Motor neuron (in vitro differentiated cells): ENCODE measurements at regions not wholly inside any gene's neighbourhood (a gene's known extent, or its start where the extent isn't known, plus 50 kb on each side); places are given as distances from the start of the nearest gene placed in this dataset.
"Not testable (repeated sequence)": the region's sequence is repeated elsewhere in the genome, so short reads cannot be mapped to it uniquely, and the experiment has no call there.

Experiments used
- ATAC-seq, 8 experiments: fragments of 200-7000 bp; cut with Tn5 transposase; replicated peaks in 6 of 8; 2 replicates each; pipeline ENCODE4 v1.8.0; 2021; ENCODE audit warnings: mild to moderate bottlenecking in 8 of 8, moderate library complexity in 8 of 8
- H3K27ac ChIP-seq, 2 donors: fragments of 250-450 bp; sonication (Bioruptor Pico); 2 replicates each; pipeline ENCODE4 v1.9.0; 2021; ENCODE audit warnings: antibody characterized with exemption in 2 of 2, mild to moderate bottlenecking in 2 of 2, moderate library complexity in 1 of 2
- H3K4me1 ChIP-seq, 2 donors: fragments of 250-450 bp; sonication (Bioruptor Pico); replicated peaks in 1 of 2; 2 replicates each; pipeline ENCODE4 v1.6.1; 2021; ENCODE audit warnings: antibody characterized with exemption in 2 of 2, mild to moderate bottlenecking in 2 of 2, moderate library complexity in 1 of 2
- H3K4me3 ChIP-seq, 5 donors: fragments of 250-450 bp; sonication (Bioruptor Pico); 2 replicates each; pipeline ENCODE4 v1.9.0; 2021; ENCODE audit warnings: antibody characterized with exemption in 5 of 5, mild to moderate bottlenecking in 5 of 5, moderate library complexity in 4 of 5
- WGBS, 10 experiments: fragments of 450-650 bp; shearing (Covaris generic); methylation state at CpG; one replicate each; pipeline ENCODE4 v1.0.0; 2022; 5-methylcytosine and 5-hydroxymethylcytosine counted together
- in situ Hi-C, 9 experiments: fragments of 400-800 bp; cut with MboI; loops; one replicate each; pipeline ENCODE4 v1.15.0; 2021; ENCODE audit warnings: low sequenced_read_pairs in 9 of 9, low pct_unique_long_range_greater_than_20kb in 2 of 9; ENCODE audit not compliant: unreplicated experiment in 9 of 9

DNA sequence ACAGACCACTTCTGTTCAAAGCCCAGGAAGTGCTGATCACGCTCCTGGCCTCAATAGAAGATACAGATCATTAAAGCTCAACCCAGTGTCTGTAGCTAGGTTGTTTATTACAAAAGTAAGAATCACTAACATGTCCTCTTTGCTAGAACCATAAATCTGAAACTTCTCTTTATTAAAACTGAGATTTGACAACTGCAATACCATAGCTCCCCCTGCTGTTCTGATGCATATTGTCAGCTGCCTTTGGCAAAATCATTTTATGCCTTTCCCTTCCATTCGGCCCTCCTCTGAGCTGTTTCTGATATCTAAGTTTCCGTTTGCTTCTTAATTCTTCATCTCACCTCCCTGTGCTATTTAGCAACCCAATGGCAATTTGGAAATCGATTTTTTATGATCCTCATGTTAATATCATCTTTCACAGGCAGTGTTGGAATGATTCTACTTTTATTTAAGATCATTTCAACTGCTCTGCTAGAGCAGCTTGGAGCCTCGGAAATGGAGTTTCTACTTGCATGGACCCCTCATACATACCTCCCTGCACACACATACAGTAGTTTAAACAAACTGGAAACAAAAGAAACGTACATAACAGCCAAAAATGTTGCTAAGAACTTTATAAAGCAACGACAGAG lies 998.8 kb downstream of the MAT2B start:
- 0 to 70% (median 17%) methylated on average over 1 to 7 of the region's 7 CpGs for WGBS, 10 experiments
- no peak overlapping the region for H3K27ac ChIP-seq
- ATAC-seq = peak; percentile 23 to 62 (median 40)
- in situ Hi-C loops = loop anchor here in 7 of 9 experiments (25.0 kb wide), 5 partner anchors 467 to 942 kb away; no protein-coding TSS in a partner anchor
- no peaks in the 10 kb centered on the region for H3K4me1 ChIP-seq
- H3K4me3 ChIP-seq = no peak overlapping the region

DNA sequence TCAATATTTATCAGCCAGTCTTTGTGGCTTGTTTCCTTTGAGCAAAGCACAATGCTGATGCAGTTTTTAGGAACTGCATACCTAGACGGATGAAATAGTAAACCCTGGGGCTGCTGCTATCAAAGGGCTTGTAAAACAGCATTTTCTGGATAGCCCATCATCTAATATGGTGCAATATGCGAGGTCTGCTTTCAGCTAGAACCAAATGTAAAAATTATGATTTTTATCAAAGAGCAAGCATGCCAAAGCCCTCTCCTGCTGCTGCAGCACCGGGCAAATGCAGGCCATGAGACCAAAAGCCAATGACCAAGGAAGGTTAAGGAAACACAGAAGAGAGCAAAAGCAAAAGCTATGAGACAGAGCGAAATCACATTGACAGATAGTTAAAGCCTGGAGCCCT lies 1000.4 kb downstream of the MAT2B start:
- in situ Hi-C loops = loop anchor here in 7 of 9 experiments (25.0 kb wide), 5 partner anchors 468 to 943 kb away; no protein-coding TSS in a partner anchor
- ATAC-seq = no peak
- WGBS, 10 experiments = 24 to 100% (median 89%) methylated on average over 1 to 4 of the region's 4 CpGs

DNA sequence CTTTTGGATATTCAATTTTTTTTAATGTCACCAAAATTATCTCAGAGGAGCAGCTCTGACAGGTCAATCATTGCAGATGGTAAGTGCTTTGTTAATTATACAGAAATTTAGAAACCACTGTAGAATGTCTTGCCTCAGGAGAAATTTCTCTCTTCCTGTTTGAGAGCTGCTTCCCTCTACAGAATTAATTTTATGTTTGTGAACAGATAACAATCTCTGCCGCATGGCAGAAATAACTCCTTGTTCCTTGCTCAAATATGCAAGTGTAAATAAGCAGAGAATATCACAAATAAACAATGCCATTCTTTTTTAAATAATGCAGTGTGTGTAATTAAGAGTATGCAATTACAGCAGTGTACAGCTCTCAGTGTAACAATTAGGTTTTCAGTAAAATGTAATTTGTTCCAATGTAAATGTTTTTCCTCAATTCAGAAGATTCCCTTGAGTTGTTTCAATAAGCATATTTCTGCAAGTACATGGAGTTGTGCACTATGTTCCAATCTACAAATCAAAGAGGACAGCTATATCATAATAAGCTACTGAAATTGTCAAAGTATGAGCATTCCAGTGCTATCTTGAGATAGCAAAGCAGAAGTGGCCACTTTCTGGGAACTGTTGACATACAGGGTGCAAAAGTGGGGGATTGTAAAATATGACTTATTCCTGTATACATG lies 1012.8 kb downstream of the MAT2B start:
- no peak for ATAC-seq
- H3K27ac ChIP-seq = no peak overlapping the region
- H3K4me1 ChIP-seq = no peaks in the 10 kb centered on the region
- 0 to 100% (median 73%) methylated on average over 1 of the region's 1 CpG; no CpG with 5 or more reads in 1 of the 10 experiments for WGBS, 10 experiments
- in situ Hi-C loops = loop anchor here in 7 of 9 experiments (25.0 kb wide), 5 partner anchors 481 to 956 kb away; no protein-coding TSS in a partner anchor
- no peak overlapping the region for H3K4me3 ChIP-seq

More for the DNA sequence above, 1000.4 kb downstream of the MAT2B start:
- no peak overlapping the region for H3K4me3 ChIP-seq
- no peaks in the 10 kb centered on the region for H3K4me1 ChIP-seq
- no peak overlapping the region for H3K27ac ChIP-seq

DNA sequence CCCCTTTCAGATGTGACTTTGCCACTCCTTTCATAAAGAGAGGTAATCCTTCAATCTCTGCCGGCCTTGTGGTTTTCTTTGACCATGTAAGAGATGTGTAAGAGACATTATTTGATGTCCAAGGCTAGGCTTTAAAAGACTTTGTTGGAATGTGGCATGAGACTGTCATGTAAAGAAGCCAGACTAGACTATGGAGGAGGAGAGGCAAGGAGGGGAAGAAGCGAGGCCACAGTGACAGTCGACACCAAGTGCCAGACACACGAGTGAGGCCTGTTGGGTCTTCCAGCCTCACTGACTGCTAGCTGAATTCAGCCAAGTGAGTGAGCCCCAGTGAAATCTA lies 1013.3 kb downstream of the MAT2B start:
- Histone ChIP-seq H3K4me1 (no peaks in the 10 kb centered on the region), H3K27ac (no peak overlapping the region), H3K4me3 (no peak overlapping the region)
- in situ Hi-C loops = loop anchor here in 7 of 9 experiments (25.0 kb wide), 5 partner anchors 481 to 956 kb away; no protein-coding TSS in a partner anchor
- no peak for ATAC-seq
- WGBS, 10 experiments = 33 to 100% (median 91%) methylated on average over 1 to 4 of the region's 4 CpGs; no CpG with 5 or more reads in 4 of the 10 experiments

DNA sequence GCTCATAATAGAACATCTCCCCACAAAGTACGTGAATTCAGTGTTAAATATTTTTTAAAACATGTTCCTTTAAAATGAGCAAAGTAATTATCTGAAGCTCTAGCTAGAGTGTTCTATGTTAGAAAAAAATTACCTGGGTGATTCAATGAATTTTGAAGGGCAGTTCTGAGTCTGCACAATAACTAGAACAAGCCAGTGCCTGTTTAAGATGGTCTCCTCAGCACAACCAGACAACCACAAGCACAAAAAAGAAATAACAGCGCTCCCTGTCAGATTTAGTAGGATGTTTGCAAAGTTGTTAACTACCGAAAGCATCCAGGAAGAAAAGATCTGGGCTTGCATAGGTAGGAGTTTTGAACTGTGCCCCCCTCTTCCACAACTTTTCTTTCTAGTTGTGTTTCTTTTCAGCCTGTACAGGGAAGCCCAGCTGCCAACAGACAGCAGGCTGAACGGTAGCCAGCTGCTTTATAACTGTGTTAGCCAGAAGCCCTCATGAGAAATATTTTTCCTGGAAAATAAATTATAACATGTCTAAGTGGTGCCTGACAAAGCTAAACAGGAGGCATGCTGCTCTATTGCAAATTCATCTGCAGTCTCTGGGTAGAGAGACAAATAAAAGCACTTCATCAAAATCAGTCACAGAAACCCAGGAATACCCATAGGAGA lies 1026.9 kb downstream of the MAT2B start:
- Histone ChIP-seq H3K4me3 (no peak overlapping the region), H3K4me1 (peaks cover 0 to 4% of the 10 kb centered on the region in 2 donors), H3K27ac (no peak overlapping the region)
- peak in 5 of 8 experiments; percentile 45 to 79 (median 65) for ATAC-seq
- WGBS, 10 experiments = 0 to 100% (median 71%) methylated on average over 1 to 4 of the region's 4 CpGs
- in situ Hi-C loops = no loop called here

DNA sequence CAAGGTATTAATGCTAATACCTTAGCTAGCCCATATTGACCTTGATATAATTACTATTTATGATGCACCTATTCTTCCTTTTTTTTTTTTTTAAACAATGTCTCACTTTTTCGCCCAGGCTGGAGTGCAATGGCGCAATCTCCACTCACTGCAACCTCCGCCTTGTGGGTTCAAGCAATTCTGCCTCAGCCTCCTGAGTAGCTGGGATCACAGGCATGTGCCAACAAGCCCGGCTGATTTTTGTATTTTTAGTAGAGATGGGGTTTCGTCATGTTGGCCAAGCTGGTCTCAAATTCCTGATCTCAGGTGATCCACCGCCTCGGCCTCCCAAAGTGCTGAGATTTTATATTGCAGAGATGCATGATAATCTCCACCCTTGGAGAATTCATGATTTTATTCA lies 1028.0 kb downstream of the MAT2B start:
- H3K4me3 ChIP-seq, H3K27ac ChIP-seq, in situ Hi-C loops, ATAC-seq, H3K4me1 ChIP-seq: not testable (repeated sequence)
- 27 to 100% (median 93%) methylated on average over 1 to 7 of the region's 7 CpGs; no CpG with 5 or more reads in 2 of the 10 experiments for WGBS, 10 experiments

DNA sequence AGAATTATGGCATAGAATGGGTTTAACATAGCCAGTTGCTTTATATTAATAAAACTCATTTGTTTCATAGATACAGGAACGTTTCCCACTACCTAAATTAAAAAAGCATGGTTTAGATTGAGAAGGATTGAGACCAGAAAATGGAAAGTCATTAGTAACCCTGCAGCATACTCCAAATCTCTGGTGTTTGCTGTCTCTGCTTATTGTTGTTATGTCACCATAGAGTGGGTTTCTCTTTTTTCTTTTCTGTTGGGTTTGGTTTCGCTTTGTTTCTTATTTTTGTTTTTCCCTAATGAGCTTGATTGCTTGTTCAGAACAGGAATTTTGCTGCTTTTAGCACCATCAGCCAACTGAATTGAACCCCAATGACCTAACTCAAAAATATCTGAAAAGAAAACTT lies 1034.8 kb downstream of the MAT2B start:
- Histone ChIP-seq H3K27ac (no peak overlapping the region), H3K4me3 (no peak overlapping the region), H3K4me1 (no peaks in the 10 kb centered on the region)
- ATAC-seq = no peak
- in situ Hi-C loops = no loop called here
- WGBS, 10 experiments = 0 to 87% (median 64%) methylated on average over 1 to 2 of the region's 2 CpGs

DNA sequence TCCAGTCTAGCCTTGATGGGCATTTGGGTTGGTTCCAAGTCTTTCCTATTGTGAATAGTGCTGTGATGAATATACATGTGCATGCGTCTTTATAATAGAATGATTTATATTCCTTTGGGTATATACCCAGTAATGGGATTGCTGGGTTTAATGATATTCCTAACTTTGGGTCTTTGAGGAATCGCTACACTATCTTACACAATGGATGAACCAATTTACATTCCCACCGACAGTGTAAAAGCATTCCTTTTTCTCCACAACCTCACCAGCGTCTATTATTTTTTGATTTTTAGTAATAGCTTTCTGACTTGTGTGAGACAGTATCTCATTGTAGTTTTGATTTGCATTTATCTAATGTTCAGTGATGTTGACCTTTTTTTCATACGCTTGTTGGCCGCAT lies 1040.1 kb downstream of the MAT2B start:
- in situ Hi-C loops = no loop called here
- peak in 5 of 8 experiments; percentile 42 to 96 (median 83) for ATAC-seq
- no peak overlapping the region for H3K4me3 ChIP-seq
- H3K27ac ChIP-seq = no peak overlapping the region
- WGBS, 10 experiments = 12 to 100% (median 82%) methylated on average over 2 to 6 of the region's 6 CpGs
- H3K4me1 ChIP-seq = no peaks in the 10 kb centered on the region

DNA sequence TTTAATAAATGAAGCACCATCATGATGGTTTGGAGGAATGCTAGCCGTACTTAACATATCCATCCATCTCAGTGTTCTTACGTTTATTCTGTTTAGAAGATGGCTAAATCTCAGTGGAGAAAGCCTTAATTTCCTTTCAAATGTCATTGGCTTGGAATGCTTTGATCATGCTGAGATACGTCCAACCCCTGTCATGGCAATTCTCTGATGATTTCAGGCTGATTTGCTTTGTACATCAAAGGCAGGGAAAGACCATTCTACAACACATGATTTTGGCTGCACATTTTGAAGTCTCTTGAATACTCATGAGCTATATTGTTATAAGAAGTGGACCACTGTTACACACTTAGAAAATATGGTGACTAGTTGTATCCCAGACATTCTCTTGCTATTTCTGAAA lies 1048.4 kb downstream of the MAT2B start:
- 0 to 100% (median 64%) methylated on average over 1 to 3 of the region's 3 CpGs; no CpG with 5 or more reads in 1 of the 10 experiments for WGBS, 10 experiments
- no peak overlapping the region for H3K4me3 ChIP-seq
- no peaks in the 10 kb centered on the region for H3K4me1 ChIP-seq
- H3K27ac ChIP-seq = no peak overlapping the region
- in situ Hi-C loops = no loop called here
- ATAC-seq = peak in 1 of 8 experiments; percentile 20

DNA sequence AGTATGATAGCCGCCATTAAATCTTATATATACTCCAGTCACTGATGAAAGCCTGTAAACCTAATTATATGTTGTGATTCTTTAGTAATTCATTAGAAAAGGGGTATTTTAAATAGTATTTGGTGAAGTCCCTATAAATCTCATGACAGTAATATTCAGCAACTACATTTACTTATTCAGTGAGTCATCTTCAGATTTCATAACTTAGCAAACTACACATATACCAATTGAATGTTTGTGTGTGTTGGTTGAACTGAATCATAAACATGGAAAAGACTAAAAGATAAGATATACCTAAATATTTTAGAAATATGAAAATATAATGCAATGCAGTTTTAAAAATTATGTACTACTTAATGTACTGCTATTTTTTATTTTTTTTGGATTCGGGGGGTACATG lies 1050.4 kb downstream of the MAT2B start:
- no peak for ATAC-seq
- 0 to 100% (median 92%) methylated on average over 1 to 2 of the region's 2 CpGs; no CpG with 5 or more reads in 1 of the 10 experiments for WGBS, 10 experiments
- in situ Hi-C loops = no loop called here
- no peak overlapping the region for H3K27ac ChIP-seq
- H3K4me1 ChIP-seq = peaks cover 0 to 7% of the 10 kb centered on the region in 2 donors
- H3K4me3 ChIP-seq = no peak overlapping the region

DNA sequence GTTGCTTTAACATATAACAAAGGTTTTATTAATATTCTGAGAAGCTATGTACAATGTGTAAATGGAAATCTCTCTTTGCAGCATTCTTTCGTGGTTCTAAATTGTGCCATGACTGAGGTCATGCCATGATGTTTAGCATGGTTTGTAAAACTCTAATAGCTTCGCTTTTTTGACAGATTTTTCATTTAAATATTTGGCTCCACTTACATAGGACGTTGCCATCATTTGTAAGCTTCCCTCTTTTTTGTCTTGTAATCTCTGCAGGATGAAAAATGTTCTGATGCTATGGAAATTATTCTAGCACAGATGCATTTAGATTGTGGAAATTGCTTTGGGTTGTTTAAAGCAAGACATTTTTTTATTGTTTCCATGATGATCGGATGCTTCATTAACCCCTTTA lies 1054.8 kb downstream of the MAT2B start:
- Histone ChIP-seq H3K4me1 (peaks cover 0 to 19% of the 10 kb centered on the region in 2 donors), H3K27ac (no peak overlapping the region), H3K4me3 (no peak overlapping the region)
- no peak for ATAC-seq
- 3 to 87% (median 60%) methylated on average over 2 to 4 of the region's 4 CpGs; no CpG with 5 or more reads in 1 of the 10 experiments for WGBS, 10 experiments
- in situ Hi-C loops = no loop called here

DNA sequence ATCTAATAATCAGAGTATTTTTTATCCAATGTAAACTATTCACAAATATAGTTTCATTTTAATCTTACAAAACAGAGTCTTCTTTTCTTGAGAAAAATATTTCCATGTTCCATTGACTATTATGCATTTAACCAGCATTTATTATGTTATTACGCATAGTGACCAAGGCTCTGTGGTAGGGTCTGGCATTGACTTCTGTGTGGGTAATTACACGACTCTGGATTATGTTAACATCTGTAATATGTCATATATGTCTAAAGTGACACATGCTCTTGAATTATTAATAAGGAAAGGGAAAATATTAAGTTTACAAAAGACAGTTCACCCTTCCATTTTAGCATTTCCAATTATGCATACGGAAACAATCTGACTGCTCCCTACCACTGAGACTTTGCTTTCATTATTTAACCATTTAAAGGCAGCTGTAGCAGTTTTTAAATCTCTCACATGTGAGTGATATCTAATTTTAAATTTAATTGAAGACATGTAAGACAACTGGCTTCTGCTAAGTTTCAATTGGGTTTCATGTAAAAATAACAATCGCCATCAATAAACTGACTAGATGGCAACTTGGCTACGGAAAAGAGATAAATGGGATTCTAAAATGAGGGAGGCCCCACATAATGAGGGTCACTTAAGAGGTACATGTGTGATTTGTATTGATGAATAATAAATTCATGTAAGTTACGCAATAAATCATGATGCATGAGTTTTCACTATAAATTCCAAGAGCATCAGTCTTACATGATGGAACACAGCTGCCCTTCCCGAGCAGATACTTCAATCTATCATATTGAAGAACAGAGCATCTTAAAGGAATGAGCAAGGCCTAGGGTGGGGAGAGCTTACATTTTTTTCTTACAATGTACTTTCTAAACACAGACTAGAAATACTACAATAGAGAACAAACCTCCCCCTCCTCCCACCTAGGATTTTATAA lies 1056.8 kb downstream of the MAT2B start:
- Histone ChIP-seq H3K27ac (no peak overlapping the region), H3K4me3 (no peak overlapping the region), H3K4me1 (peaks cover 0 to 19% of the 10 kb centered on the region in 2 donors)
- in situ Hi-C loops = no loop called here
- peak in 5 of 8 experiments; percentile 41 to 96 (median 94) for ATAC-seq
- 7 to 80% (median 62%) methylated on average over 3 to 7 of the region's 7 CpGs; no CpG with 5 or more reads in 1 of the 10 experiments for WGBS, 10 experiments
